Kidney (tissue), 13 donors: ENCODE measurements at regions not wholly inside any gene's neighbourhood (a gene's known extent, or its start where the extent isn't known, plus 50 kb on each side); places are given as distances from the start of the nearest gene placed in this dataset.

Experiments
- DNase-seq, 5 donors: peaks; one replicate each; pipeline ENCODE4 v3.0.0-alpha.2; 2013 to 2020
- FAIRE-seq: peaks from 2 replicates; lab custom pipeline; 2012; peaks lifted over from hg19 to GRCh38; lab: Jason Lieb, UNC
- H3K27ac ChIP-seq, 2 donors: one replicate each; pipeline ENCODE4 v1.7.0; 2013; ENCODE audit warnings: low read depth in 2 of 2, low read length in 2 of 2, inconsistent platforms in 1 of 2
- H3K27me3 ChIP-seq: one replicate; pipeline ENCODE4 v1.7.1; 2013; ENCODE audit warnings: low read length, inconsistent platforms; ENCODE audit not compliant: control insufficient read depth, insufficient read depth
- H3K36me3 ChIP-seq, 3 donors: one replicate each; pipeline versions ENCODE4 v1.7.0 to v1.7.1; 2013; ENCODE audit warnings: low read length in 3 of 3, control low read depth in 1 of 3, inconsistent platforms in 1 of 3; ENCODE audit not compliant: insufficient read depth in 3 of 3, control insufficient read depth in 2 of 3
- H3K4me1 ChIP-seq, 3 donors: one replicate each; pipeline versions ENCODE4 v1.7.0 to v1.7.1; 2013; ENCODE audit warnings: low read length in 3 of 3, inconsistent platforms in 1 of 3, low read depth in 1 of 3; ENCODE audit not compliant: control insufficient read depth in 2 of 3, insufficient read depth in 2 of 3
- H3K4me3 ChIP-seq, 3 donors: one replicate each; pipeline versions ENCODE4 v1.7.0 to v1.8.1; 2013; ENCODE audit warnings: low read length in 3 of 3, control low read depth in 1 of 3, inconsistent platforms in 1 of 3
- H3K9ac ChIP-seq, 3 donors: one replicate each; pipeline versions ENCODE4 v1.7.0 to v1.7.1; 2013; ENCODE audit warnings: low read length in 3 of 3, control low read depth in 1 of 3, inconsistent platforms in 1 of 3
- H3K9me3 ChIP-seq, 3 donors: one replicate each; pipeline versions ENCODE4 v1.7.0 to v1.7.1; 2013; ENCODE audit warnings: low read length in 3 of 3, control low read depth in 1 of 3, inconsistent platforms in 1 of 3; ENCODE audit not compliant: control insufficient read depth in 2 of 3, insufficient read depth in 1 of 3
- intact Hi-C: fragments of 100-400 bp; cut with DNase I; formaldehyde crosslinking; loops from one replicate; pipeline ENCODE4 v1.11.1; 2022
- TF ChIP-seq, protein P1 (sequence below): IDR thresholded peaks from 3 replicates; pipeline ENCODE4 v1.5.1; 2012; ENCODE audit warnings: mild to moderate bottlenecking, moderate library complexity, borderline replicate concordance; ENCODE audit not compliant: insufficient read depth; ENCODE audit errors: extremely low read depth
- donor health status: control.
- donor health status: control.
- donor health status: control.
- donor health status: control.
- donor health status: control.
- donor health status: DM: yes; HTN: yes; CAD: no.
- donor health status: Normal renal cell carcinoma (clear cell type).

DNA sequence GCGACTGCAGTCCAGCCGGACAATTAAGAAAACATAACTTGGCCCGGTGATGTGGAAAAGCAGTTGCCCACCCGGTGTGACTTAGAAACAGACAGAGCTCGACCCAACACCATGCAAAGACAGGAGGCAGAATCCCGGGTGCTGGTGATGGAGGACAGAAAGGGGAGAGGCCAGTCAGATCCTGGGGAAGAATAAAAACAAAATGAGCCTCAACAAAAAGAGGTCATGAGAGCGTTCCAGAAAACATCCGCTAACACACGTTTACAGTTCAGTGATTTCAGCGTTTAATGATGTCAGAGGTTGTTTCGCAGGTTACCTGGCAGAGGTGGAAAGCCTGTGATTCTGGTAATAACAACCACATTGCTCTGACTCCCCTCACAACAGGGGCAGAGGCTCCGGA is 111.9 kb downstream of the OSR1 start:
- no peaks in the 10 kb centered on the region for H3K27me3 ChIP-seq
- FAIRE-seq (no peak), DNase-seq (peak in 3 of 5 donors; percentile 32 to 72 (median 66))
- H3K9ac ChIP-seq: peak overlapping the region in 1 of 3 donors; percentile 19
- no peaks in the 10 kb centered on the region for H3K4me1 ChIP-seq
- TF ChIP-seq, protein P1, sequence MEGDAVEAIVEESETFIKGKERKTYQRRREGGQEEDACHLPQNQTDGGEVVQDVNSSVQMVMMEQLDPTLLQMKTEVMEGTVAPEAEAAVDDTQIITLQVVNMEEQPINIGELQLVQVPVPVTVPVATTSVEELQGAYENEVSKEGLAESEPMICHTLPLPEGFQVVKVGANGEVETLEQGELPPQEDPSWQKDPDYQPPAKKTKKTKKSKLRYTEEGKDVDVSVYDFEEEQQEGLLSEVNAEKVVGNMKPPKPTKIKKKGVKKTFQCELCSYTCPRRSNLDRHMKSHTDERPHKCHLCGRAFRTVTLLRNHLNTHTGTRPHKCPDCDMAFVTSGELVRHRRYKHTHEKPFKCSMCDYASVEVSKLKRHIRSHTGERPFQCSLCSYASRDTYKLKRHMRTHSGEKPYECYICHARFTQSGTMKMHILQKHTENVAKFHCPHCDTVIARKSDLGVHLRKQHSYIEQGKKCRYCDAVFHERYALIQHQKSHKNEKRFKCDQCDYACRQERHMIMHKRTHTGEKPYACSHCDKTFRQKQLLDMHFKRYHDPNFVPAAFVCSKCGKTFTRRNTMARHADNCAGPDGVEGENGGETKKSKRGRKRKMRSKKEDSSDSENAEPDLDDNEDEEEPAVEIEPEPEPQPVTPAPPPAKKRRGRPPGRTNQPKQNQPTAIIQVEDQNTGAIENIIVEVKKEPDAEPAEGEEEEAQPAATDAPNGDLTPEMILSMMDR: no peak
- H3K9me3 ChIP-seq: no peaks in the 10 kb centered on the region
- H3K36me3 ChIP-seq: no peaks in the 10 kb centered on the region
- H3K4me3 ChIP-seq: peak overlapping the region in 1 of 3 donors; percentile 11
- intact Hi-C loops: no loop called here
- H3K27ac ChIP-seq: no peak overlapping the region

DNA sequence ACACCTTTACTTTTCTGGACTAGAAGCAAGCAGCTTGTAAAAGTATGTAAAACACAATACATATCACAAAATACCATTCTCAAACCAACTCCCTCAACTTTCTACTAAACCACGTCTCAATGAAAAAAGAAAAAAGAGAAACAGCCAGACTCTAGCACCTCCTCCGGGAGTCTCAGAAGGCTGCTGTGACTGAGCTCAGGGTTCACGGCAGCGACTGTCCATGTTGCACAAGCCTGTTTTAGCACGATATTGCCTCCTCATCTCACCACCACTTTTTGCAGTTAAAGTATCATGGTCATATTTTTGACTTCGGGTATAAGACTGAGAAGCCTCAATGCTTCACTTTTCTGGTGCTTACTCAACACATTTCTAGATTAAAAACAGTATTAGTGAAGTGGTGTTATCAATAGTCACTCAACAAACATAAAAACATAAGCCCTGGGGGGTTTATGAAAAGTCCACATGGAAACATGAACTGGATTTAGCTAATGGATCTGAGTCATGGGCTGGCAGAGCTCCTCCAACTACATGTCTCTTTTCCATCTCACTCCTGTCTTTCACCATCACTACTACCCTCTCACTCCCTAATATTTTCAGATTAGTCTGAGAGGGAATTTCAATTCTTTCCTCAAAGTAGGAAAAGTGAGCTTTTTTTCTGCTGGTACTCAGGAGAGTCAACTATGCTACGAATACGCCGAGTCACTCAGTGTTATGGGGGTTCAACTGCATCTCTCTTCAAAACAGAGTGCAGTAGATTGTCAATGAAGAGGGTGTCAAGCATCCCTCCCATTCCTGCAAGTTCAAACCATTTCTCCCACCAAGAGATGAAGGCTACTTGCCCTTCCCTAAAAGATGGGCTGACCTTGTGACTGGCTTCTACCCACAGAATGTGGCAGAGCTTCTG is 113.7 kb downstream of the OSR1 start:
- Histone ChIP-seq H3K9ac (no peak overlapping the region), H3K27me3 (no peaks in the 10 kb centered on the region), H3K4me1 (no peaks in the 10 kb centered on the region), H3K9me3 (no peaks in the 10 kb centered on the region), H3K36me3 (no peaks in the 10 kb centered on the region), H3K4me3 (no peak overlapping the region), H3K27ac (no peak overlapping the region)
- DNase-seq (no peak), FAIRE-seq (no peak)
- intact Hi-C loops: no loop called here
- TF ChIP-seq, protein P1: no peak

DNA sequence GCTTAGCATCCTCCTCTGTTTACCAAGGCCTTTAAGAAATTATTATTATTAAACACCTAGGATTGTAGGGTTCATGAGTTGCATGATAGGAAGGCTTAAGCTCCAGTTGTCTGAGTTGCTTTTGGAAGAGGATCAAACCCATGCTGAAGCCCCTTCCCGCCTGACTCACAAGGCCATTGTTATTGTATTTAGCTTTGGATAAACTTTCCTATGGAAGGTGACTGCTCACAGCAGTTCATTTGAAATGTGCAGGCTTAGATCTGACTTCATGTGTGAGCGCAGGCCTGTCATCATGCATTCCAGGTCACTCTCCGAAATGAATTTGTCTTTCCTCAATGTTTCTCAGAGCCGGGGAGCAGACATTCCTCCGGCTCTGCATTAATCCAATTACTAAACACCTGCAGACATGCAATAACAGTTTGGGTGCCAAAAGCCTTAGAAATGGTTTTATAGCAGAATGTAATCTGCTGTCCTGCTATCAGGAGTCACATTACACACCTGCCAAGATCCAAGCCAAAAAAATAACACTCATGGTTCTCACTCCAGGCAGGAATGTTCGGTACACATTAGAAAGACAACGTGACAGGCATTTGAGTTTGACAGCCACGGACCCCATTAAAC is 119.9 kb downstream of the OSR1 start:
- Histone ChIP-seq H3K4me3 (no peak overlapping the region), H3K4me1 (no peaks in the 10 kb centered on the region), H3K27ac (no peak overlapping the region), H3K9me3 (no peaks in the 10 kb centered on the region), H3K36me3 (no peaks in the 10 kb centered on the region), H3K9ac (no peak overlapping the region), H3K27me3 (no peaks in the 10 kb centered on the region)
- intact Hi-C loops: no loop called here
- TF ChIP-seq, protein P1: no peak
- FAIRE-seq (no peak), DNase-seq (no peak)
